ENCODE measurements at regions not wholly inside any gene's neighbourhood (a gene's known extent, or its start where the extent isn't known, plus 50 kb on each side); places are given as distances from the start of the nearest gene placed in this dataset.

- H3K36me3 Mint-ChIP-seq = peaks cover 7% of the 10 kb centered on the region
- H3K4me3 Mint-ChIP-seq = no peak overlapping the region
- H3K27ac Mint-ChIP-seq = no peak overlapping the region
- no peak for TF ChIP-seq CTCF (IDR thresholded peaks at IDR 0.05; ENCODE audit: unreplicated experiment)
- H3K27me3 Mint-ChIP-seq (ENCODE audit: low read depth) = no peaks in the 10 kb centered on the region
- no peak for DNase-seq (ENCODE audit: low spot score in 2 of 2, unreplicated experiment in 2 of 2)
- H3K4me1 Mint-ChIP-seq = peaks cover 24% of the 10 kb centered on the region
- peaks cover 7% of the 10 kb centered on the region for H3K9me3 Mint-ChIP-seq
Measured at GRCh38 chr2:58851598-58851997, 610.5 kb upstream of the FANCL start.

- H3K36me3 Mint-ChIP-seq = no peaks in the 10 kb centered on the region
- H3K27me3 Mint-ChIP-seq (ENCODE audit: low read depth) = no peaks in the 10 kb centered on the region
- peaks cover 14% of the 10 kb centered on the region for H3K4me1 Mint-ChIP-seq
- no peak for DNase-seq (ENCODE audit: low spot score in 2 of 2, unreplicated experiment in 2 of 2)
- H3K27ac Mint-ChIP-seq = no peak overlapping the region
- no peak overlapping the region for H3K4me3 Mint-ChIP-seq
- TF ChIP-seq CTCF (IDR thresholded peaks at IDR 0.05; ENCODE audit: unreplicated experiment) = no peak
- no peaks in the 10 kb centered on the region for H3K9me3 Mint-ChIP-seq
Measured at GRCh38 chr2:58845011-58845410, 603.9 kb upstream of the FANCL start.

- H3K9me3 Mint-ChIP-seq = no peaks in the 10 kb centered on the region
- H3K27ac Mint-ChIP-seq = no peak overlapping the region
- peaks cover 21% of the 10 kb centered on the region for H3K4me1 Mint-ChIP-seq
Measured at GRCh38 chr2:58842501-58843155, 601.5 kb upstream of the FANCL start.

GRCh38 chr2:58834404-58834803 is 593.3 kb upstream of the FANCL start:
- H3K4me3 Mint-ChIP-seq = no peak overlapping the region
- peak; percentile 22 to 70 for DNase-seq (ENCODE audit: low spot score in 2 of 2, unreplicated experiment in 2 of 2)
- no peak overlapping the region for H3K27ac Mint-ChIP-seq
- no peak for TF ChIP-seq CTCF (IDR thresholded peaks at IDR 0.05; ENCODE audit: unreplicated experiment)
- peaks cover 1% of the 10 kb centered on the region for H3K36me3 Mint-ChIP-seq
- peaks cover 3% of the 10 kb centered on the region for H3K4me1 Mint-ChIP-seq
- no peaks in the 10 kb centered on the region for H3K27me3 Mint-ChIP-seq (ENCODE audit: low read depth)
- peaks cover 12% of the 10 kb centered on the region for H3K9me3 Mint-ChIP-seq

More at GRCh38 chr2:58842501-58843155, 601.5 kb upstream of the FANCL start:
- no peak for TF ChIP-seq CTCF (IDR thresholded peaks at IDR 0.05; ENCODE audit: unreplicated experiment)
- DNase-seq (ENCODE audit: low spot score in 2 of 2, unreplicated experiment in 2 of 2) = no peak
- no peaks in the 10 kb centered on the region for H3K36me3 Mint-ChIP-seq
- no peaks in the 10 kb centered on the region for H3K27me3 Mint-ChIP-seq (ENCODE audit: low read depth)
- H3K4me3 Mint-ChIP-seq = no peak overlapping the region

GRCh38 chr2:58826795-58827194 is 585.7 kb upstream of the FANCL start:
- no peak for TF ChIP-seq CTCF (IDR thresholded peaks at IDR 0.05; ENCODE audit: unreplicated experiment)
- Mint-ChIP-seq H3K36me3 (peaks cover 23% of the 10 kb centered on the region), H3K27me3 (ENCODE audit: low read depth) (no peaks in the 10 kb centered on the region), H3K9me3 (peaks cover 60% of the 10 kb centered on the region), H3K4me1 (no peaks in the 10 kb centered on the region), H3K4me3 (no peak overlapping the region), H3K27ac (no peak overlapping the region)
- no peak for DNase-seq (ENCODE audit: low spot score in 2 of 2, unreplicated experiment in 2 of 2)

Measured in mesothelial cell of epicardium (in vitro differentiated cells).